GM12878 (cell line): ENCODE measurements at regions not wholly inside any gene's neighbourhood (a gene's known extent, or its start where the extent isn't known, plus 50 kb on each side); places are given as distances from the start of the nearest gene placed in this dataset.

Source experiments
- ATAC-seq: fragments of 200-7000 bp; cut with Tn5 transposase; 3 replicates; pipeline ENCODE4 v1.9.1; 2020; ENCODE audit warnings: mild to moderate bottlenecking, moderate library complexity
- BruUV-seq: library from RNA; stranded (reverse); fragments of 400-500 nt; replicated peaks from 2 replicates; lab custom pipeline; 2021; lab: Mats Ljungman, UMichigan
- CTCF ChIA-PET: fragments of 300-600 bp; sonication (Branson Sonifier 250); formaldehyde crosslinking; extraction: SDS; loops from one replicate; lab custom pipeline; 2021; ENCODE audit warnings: inconsistent platforms; lab: Yijun Ruan, JAX
- POLR2A ChIA-PET: fragments of 350-600 bp; formaldehyde crosslinking; extraction: SDS; loops from one replicate; lab custom pipeline; 2021; ENCODE audit warnings: inconsistent platforms; lab: Charles Lee
- RAD21 ChIA-PET: fragments of 300-600 bp; sonication (Branson Sonifier 250); formaldehyde crosslinking; loops from one replicate; lab custom pipeline; 2023; ENCODE audit warnings: antibody characterized with exemption; ENCODE audit not compliant: unreplicated experiment; lab: Charles Lee
- SMC1A ChIA-PET: fragments of 300-600 bp; sonication (Branson Sonifier 250); formaldehyde crosslinking; loops from one replicate; lab custom pipeline; 2023; ENCODE audit not compliant: unreplicated experiment, uncharacterized antibody; lab: Charles Lee
- DNase-seq: peaks from one replicate; pipeline ENCODE4 v3.0.0-alpha.2; 2011; ENCODE audit warnings: low read depth, low spot score
- FAIRE-seq: peaks from 3 replicates; lab custom pipeline; 2011; peaks lifted over from hg19 to GRCh38; lab: Jason Lieb, UNC
- H2AFZ ChIP-seq: 2 replicates; pipeline ENCODE4 v1.6.0; 2011; ENCODE audit warnings: low read depth, low read length, control low read depth; ENCODE audit not compliant: control insufficient read depth
- H3K27ac ChIP-seq: 2 replicates; pipeline ENCODE4 v1.5.1; 2011; ENCODE audit warnings: control low read depth; ENCODE audit not compliant: control insufficient read depth, insufficient read depth
- H3K27me3 ChIP-seq, 2 experiments: replicated peaks in 1 of 2; 2 replicates each; pipeline versions ENCODE4 v1.6.0 to v1.6.1; 2011; ENCODE audit warnings: low read length in 1 of 2; ENCODE audit not compliant: control insufficient read depth in 2 of 2, insufficient read depth in 2 of 2
- H3K36me3 ChIP-seq, 2 experiments: 2 replicates each; pipeline ENCODE4 v1.5.1; 2011; ENCODE audit warnings: low read length in 1 of 2; ENCODE audit not compliant: control insufficient read depth in 2 of 2, insufficient read depth in 2 of 2
- H3K4me1 ChIP-seq: 2 replicates; pipeline ENCODE4 v1.6.1; 2011; ENCODE audit warnings: mild to moderate bottlenecking, low read length, moderate library complexity, mixed read lengths; ENCODE audit not compliant: control insufficient read depth, insufficient read depth
- H3K4me2 ChIP-seq: 2 replicates; pipeline ENCODE4 v1.6.0; 2011; ENCODE audit warnings: control low read depth; ENCODE audit not compliant: control insufficient read depth, insufficient read depth
- H3K4me3 ChIP-seq: fragments of 200-600 bp; sonication (generic); 2 replicates; pipeline ENCODE4 v1.5.1; 2016
- H3K79me2 ChIP-seq: 2 replicates; pipeline ENCODE4 v1.6.0; 2011; ENCODE audit warnings: low read length; ENCODE audit not compliant: control insufficient read depth, insufficient read depth
- H3K9ac ChIP-seq: 2 replicates; pipeline ENCODE4 v1.8.0; 2011; ENCODE audit warnings: low read length, control low read depth, mixed read lengths; ENCODE audit not compliant: control insufficient read depth, insufficient read depth
- H3K9me3 ChIP-seq: replicated peaks from 3 replicates; pipeline ENCODE4 v1.5.1; 2011; ENCODE audit warnings: mild to moderate bottlenecking, low read length; ENCODE audit not compliant: control insufficient read depth, insufficient read depth
- H4K20me1 ChIP-seq: 2 replicates; pipeline ENCODE4 v1.6.0; 2011; ENCODE audit not compliant: control insufficient read depth, insufficient read depth
- CHD4 ChIP-seq: fragments of 200-600 bp; sonication (generic); IDR thresholded peaks from 2 replicates; pipeline ENCODE4 v1.6.1; 2016; ENCODE audit warnings: mild to moderate bottlenecking
- CREM ChIP-seq: IDR thresholded peaks from 2 replicates; pipeline ENCODE4 v1.6.1; 2014; ENCODE audit warnings: antibody characterized with exemption, low read depth
- EGR1 ChIP-seq, 2 experiments: IDR thresholded peaks; 1 replicate in 1 of 2; 2 replicates in 1 of 2; pipeline ENCODE4 v1.6.1; 2011 to 2012; ENCODE audit warnings: low read depth in 2 of 2, low read length in 2 of 2, borderline replicate concordance in 1 of 2, mild to moderate bottlenecking in 1 of 2, moderate library complexity in 1 of 2
- GABPA ChIP-seq: IDR thresholded peaks from 2 replicates; pipeline ENCODE4 v1.6.1; 2014; ENCODE audit warnings: antibody characterized with exemption, low read depth, mild to moderate bottlenecking, inconsistent platforms
- HDGF ChIP-seq: fragments of 450-650 bp; IDR thresholded peaks from 2 replicates; pipeline ENCODE4 v1.6.1; 2016; ENCODE audit warnings: antibody characterized with exemption
- JUNB ChIP-seq: IDR thresholded peaks from 2 replicates; pipeline ENCODE4 v1.6.1; 2016; ENCODE audit warnings: antibody characterized with exemption, mild to moderate bottlenecking
- MTA3 ChIP-seq: IDR thresholded peaks from 2 replicates; pipeline ENCODE4 v1.6.1; 2012; ENCODE audit warnings: low read length, inconsistent platforms, borderline replicate concordance
- MYB ChIP-seq: fragments of 150-350 bp; IDR thresholded peaks from 2 replicates; pipeline ENCODE4 v1.6.1; 2014; ENCODE audit warnings: mild to moderate bottlenecking, low read depth, low read length, borderline replicate concordance
- SMAD1 ChIP-seq: fragments of 450-650 bp; IDR thresholded peaks from 2 replicates; pipeline ENCODE4 v1.6.1; 2018; ENCODE audit warnings: mild to moderate bottlenecking, low read depth; ENCODE audit not compliant: partially characterized antibody
- STAT1 ChIP-seq: fragments of 450-650 bp; conservative IDR thresholded peaks from 2 replicates; pipeline ENCODE4 v1.6.1; 2014; ENCODE audit warnings: antibody characterized with exemption, mild to moderate bottlenecking
- TCF3 ChIP-seq: IDR thresholded peaks from 2 replicates; pipeline ENCODE4 v1.6.1; 2012; ENCODE audit warnings: low read depth, mild to moderate bottlenecking, low read length, borderline replicate concordance; ENCODE audit not compliant: insufficient read depth
- ZNF24 ChIP-seq: fragments of 450-650 bp; IDR thresholded peaks from 2 replicates; pipeline ENCODE4 v1.6.1; 2017; ENCODE audit warnings: antibody characterized with exemption, mild to moderate bottlenecking
- WGBS: methylation state at CpG from one replicate; pipeline ENCODE4 v1.1.6; 2016; ENCODE audit warnings: low lambda C conversion rate; ENCODE audit not compliant: insufficient replicate concordance, insufficient coverage; ENCODE audit errors: missing lambda C conversion rate; 5-methylcytosine and 5-hydroxymethylcytosine counted together
- in situ Hi-C: fragments of 300-500 bp; cut with MboI; formaldehyde crosslinking; loops from 9 replicates; pipeline ENCODE4 v1.14.3; 2018; ENCODE audit warnings: mixed read lengths
- intact Hi-C: fragments of 100-400 bp; cut with micrococcal nuclease; formaldehyde crosslinking; loops from one replicate; pipeline ENCODE4 v1.14.2; 2022; ENCODE audit not compliant: unreplicated experiment
- TF ChIP-seq, protein P1 (sequence below): fragments of 450-650 bp; formaldehyde crosslinking; IDR thresholded peaks from 2 replicates; pipeline ENCODE4 v1.5.0; 2022; ENCODE audit warnings: mild to moderate bottlenecking, missing genetic modification characterization
- TF ChIP-seq, protein P2 (sequence below): IDR thresholded peaks from 2 replicates; pipeline ENCODE4 v1.6.1; 2011; ENCODE audit warnings: borderline replicate concordance, low read depth, mild to moderate bottlenecking, moderate library complexity, mixed read lengths, low read length; ENCODE audit not compliant: insufficient read depth; ENCODE audit errors: extremely low read length

DNA sequence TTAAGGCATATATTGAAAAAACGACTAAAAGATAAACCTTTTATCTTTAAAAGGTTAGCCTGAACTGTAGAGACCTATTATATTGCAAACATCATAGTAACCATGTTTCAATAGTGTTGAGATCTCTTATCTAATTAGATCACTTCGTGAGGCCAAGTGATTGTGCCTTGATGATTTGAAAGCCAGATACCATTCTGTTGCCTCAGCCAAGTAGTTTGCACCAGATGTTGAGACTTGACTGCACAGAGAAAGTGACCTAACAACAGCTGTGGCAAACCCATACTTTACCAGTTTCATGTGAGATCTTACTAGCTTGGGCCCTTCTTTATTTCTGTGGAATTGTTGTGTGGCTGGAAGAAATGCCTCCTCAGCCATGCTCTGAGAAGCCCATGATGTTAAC is 717.3 kb downstream of the KCNJ2 start:
- no peak overlapping the region for H3K4me2 ChIP-seq
- ATAC-seq (no peak), FAIRE-seq (no peak), DNase-seq (no peak)
- H3K79me2 ChIP-seq: no peaks in the 10 kb centered on the region
- H3K9ac ChIP-seq: no peak overlapping the region
- intact Hi-C loops (no loop called here), in situ Hi-C loops (no loop called here)
- ChIA-PET RAD21 (no interaction called here), CTCF (interaction anchor here (0.5 kb wide), 1 partner anchor 120 kb away, joined by 3 read pairs; no protein-coding TSS in a partner anchor), POLR2A (no interaction called here), SMC1A (interaction anchor here (1.7 kb wide), 1 partner anchor 9 kb away, joined by 4 read pairs; no protein-coding TSS in a partner anchor)
- 3% methylated on average over 2 of the region's 2 CpGs for WGBS
- no TSS peak for BruUV-seq
- H3K4me3 ChIP-seq: no peak overlapping the region
- H4K20me1 ChIP-seq: no peaks in the 10 kb centered on the region
- no peak overlapping the region for H3K27ac ChIP-seq
- TF ChIP-seq, protein P1, sequence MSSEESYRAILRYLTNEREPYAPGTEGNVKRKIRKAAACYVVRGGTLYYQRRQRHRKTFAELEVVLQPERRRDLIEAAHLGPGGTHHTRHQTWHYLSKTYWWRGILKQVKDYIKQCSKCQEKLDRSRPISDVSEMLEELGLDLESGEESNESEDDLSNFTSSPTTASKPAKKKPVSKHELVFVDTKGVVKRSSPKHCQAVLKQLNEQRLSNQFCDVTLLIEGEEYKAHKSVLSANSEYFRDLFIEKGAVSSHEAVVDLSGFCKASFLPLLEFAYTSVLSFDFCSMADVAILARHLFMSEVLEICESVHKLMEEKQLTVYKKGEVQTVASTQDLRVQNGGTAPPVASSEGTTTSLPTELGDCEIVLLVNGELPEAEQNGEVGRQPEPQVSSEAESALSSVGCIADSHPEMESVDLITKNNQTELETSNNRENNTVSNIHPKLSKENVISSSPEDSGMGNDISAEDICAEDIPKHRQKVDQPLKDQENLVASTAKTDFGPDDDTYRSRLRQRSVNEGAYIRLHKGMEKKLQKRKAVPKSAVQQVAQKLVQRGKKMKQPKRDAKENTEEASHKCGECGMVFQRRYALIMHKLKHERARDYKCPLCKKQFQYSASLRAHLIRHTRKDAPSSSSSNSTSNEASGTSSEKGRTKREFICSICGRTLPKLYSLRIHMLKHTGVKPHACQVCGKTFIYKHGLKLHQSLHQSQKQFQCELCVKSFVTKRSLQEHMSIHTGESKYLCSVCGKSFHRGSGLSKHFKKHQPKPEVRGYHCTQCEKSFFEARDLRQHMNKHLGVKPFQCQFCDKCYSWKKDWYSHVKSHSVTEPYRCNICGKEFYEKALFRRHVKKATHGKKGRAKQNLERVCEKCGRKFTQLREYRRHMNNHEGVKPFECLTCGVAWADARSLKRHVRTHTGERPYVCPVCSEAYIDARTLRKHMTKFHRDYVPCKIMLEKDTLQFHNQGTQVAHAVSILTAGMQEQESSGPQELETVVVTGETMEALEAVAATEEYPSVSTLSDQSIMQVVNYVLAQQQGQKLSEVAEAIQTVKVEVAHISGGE (CRISPR knock-in tag): no peak
- TF ChIP-seq, protein P2, sequence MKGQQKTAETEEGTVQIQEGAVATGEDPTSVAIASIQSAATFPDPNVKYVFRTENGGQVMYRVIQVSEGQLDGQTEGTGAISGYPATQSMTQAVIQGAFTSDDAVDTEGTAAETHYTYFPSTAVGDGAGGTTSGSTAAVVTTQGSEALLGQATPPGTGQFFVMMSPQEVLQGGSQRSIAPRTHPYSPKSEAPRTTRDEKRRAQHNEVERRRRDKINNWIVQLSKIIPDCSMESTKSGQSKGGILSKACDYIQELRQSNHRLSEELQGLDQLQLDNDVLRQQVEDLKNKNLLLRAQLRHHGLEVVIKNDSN: no peak
- TF ChIP-seq CREM (no peak), TCF3 (no peak), MTA3 (no peak), GABPA (no peak), SMAD1 (no peak), ZNF24 (no peak), MYB (no peak), STAT1 (no peak), CHD4 (no peak), JUNB (no peak), EGR1 (IDR thresholded peaks at IDR 0.05; ENCODE audit: borderline replicate concordance in 1 of 2, low read depth in 2 of 2, low read length in 2 of 2) (no peak), HDGF (no peak)
- H2AFZ ChIP-seq: no peak overlapping the region
- no peaks in the 10 kb centered on the region for H3K36me3 ChIP-seq
- H3K9me3 ChIP-seq: no peaks in the 10 kb centered on the region
- no peaks in the 10 kb centered on the region for H3K4me1 ChIP-seq
- no peaks in the 10 kb centered on the region for H3K27me3 ChIP-seq
